H1 (cell line): ENCODE measurements at regions not wholly inside any gene's neighbourhood (a gene's known extent, or its start where the extent isn't known, plus 50 kb on each side); places are given as distances from the start of the nearest gene placed in this dataset.

Experiments used
- EZH2 ChIP-seq: fragments of 200-600 bp; sonication (generic); IDR thresholded peaks from 2 replicates; pipeline ENCODE4 v1.7.1; 2012; ENCODE audit warnings: low read depth, mild to moderate bottlenecking, moderate library complexity, low read length, inconsistent platforms; ENCODE audit not compliant: severe bottlenecking
- POLR2AphosphoS5 ChIP-seq: IDR thresholded peaks from 2 replicates; pipeline ENCODE4 v1.6.1; 2011; ENCODE audit warnings: low read depth, low read length
- POU5F1 ChIP-seq: IDR thresholded peaks from 2 replicates; pipeline ENCODE4 v1.6.1; 2011; ENCODE audit warnings: low read depth, mild to moderate bottlenecking, low read length, moderate library complexity
- SP2 ChIP-seq: IDR thresholded peaks from 2 replicates; pipeline ENCODE4 v1.6.1; 2012; ENCODE audit warnings: mild to moderate bottlenecking, low read length, inconsistent platforms
- TF ChIP-seq, protein P1 (sequence below): IDR thresholded peaks from 2 replicates; pipeline ENCODE4 v1.6.1; 2012; ENCODE audit warnings: low read length, inconsistent platforms

DNA sequence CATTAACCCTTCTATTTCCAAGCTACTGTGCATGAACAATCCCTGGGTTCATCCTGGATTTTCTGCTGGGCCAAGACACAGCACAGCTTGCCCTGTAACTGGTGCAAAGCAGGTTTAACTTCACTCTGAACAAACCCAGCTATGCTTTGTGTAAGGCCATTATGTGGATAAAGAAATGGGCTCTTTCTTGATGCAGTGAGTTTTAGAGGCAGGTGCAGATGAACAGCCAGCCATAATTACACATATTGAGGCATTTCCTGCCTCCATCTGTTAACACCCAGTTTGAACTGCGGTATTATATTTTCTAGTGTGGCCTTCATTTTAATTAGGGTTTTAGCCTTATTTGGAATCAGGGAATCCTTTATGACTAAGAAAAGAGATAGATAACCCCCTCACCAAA, 68.7 kb upstream of the ARX start:
- TF ChIP-seq, protein P1, sequence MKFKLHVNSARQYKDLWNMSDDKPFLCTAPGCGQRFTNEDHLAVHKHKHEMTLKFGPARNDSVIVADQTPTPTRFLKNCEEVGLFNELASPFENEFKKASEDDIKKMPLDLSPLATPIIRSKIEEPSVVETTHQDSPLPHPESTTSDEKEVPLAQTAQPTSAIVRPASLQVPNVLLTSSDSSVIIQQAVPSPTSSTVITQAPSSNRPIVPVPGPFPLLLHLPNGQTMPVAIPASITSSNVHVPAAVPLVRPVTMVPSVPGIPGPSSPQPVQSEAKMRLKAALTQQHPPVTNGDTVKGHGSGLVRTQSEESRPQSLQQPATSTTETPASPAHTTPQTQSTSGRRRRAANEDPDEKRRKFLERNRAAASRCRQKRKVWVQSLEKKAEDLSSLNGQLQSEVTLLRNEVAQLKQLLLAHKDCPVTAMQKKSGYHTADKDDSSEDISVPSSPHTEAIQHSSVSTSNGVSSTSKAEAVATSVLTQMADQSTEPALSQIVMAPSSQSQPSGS: no peak
- no peak for TF ChIP-seq POLR2AphosphoS5
- TF ChIP-seq EZH2: no peak
- no peak for TF ChIP-seq POU5F1
- TF ChIP-seq SP2: no peak
